ENCODE measurements at regions not wholly inside any gene's neighbourhood (a gene's known extent, or its start where the extent isn't known, plus 50 kb on each side); places are given as distances from the start of the nearest gene placed in this dataset.

DNA sequence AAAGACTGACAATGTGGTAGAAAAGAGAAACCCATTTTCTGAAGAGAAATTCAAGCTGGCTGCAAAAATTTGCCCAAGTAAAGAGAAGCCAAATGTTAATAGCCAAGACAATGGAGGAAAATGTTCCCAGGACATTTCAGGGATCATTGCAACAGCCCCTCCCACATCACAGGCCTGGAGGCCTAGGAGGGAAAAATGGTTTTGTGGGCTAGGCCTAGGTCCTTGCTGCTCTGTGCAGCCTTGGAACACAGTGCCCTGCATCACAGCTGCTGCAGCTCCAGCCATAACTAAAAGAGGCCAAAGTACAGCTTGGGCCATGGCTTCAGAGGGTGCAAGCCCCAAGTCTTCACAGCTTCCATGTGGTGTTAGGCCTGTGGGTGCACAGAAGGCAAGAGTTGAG is 332.4 kb upstream of the LRIG3 start:
- H3K9me3 ChIP-seq (replicated peaks; ENCODE audit: control insufficient read depth, insufficient read depth, low read length) = no peaks in the 10 kb centered on the region; the same call in 2 of the 3 replicates
- H4K20me1 ChIP-seq (ENCODE audit: control insufficient read depth, insufficient read depth) = no peaks in the 10 kb centered on the region
- ATAC-seq (no peak), FAIRE-seq (no peak), DNase-seq (ENCODE audit: low read depth, low spot score) (no peak)
- no peak overlapping the region for H2AFZ ChIP-seq (ENCODE audit: control insufficient read depth, low read depth, low read length)
- SMC1A ChIA-PET (ENCODE audit: uncharacterized antibody, unreplicated experiment) = no interaction called here
- no peaks in the 10 kb centered on the region for H3K27me3 ChIP-seq (replicated peaks in 1 of 2; ENCODE audit: control insufficient read depth in 2 of 2, insufficient read depth in 2 of 2, low read length in 1 of 2)
- BruUV-seq (replicated peaks) = no TSS peak
- no peak overlapping the region for H3K9ac ChIP-seq (ENCODE audit: control insufficient read depth, insufficient read depth, low read length)
- no peaks in the 10 kb centered on the region for H3K36me3 ChIP-seq (ENCODE audit: control insufficient read depth in 2 of 2, insufficient read depth in 2 of 2, low read length in 1 of 2)
- CTCF ChIA-PET = no interaction called here
- RAD21 ChIA-PET (ENCODE audit: unreplicated experiment) = no interaction called here
- no peaks in the 10 kb centered on the region for H3K79me2 ChIP-seq (ENCODE audit: control insufficient read depth, insufficient read depth, low read length)
- POLR2A ChIA-PET = no interaction called here
- H3K4me3 ChIP-seq = no peak overlapping the region
- no peak overlapping the region for H3K4me2 ChIP-seq (ENCODE audit: control insufficient read depth, insufficient read depth)
- H3K4me1 ChIP-seq (ENCODE audit: control insufficient read depth, insufficient read depth, low read length) = no peaks in the 10 kb centered on the region
- intact Hi-C loops (cut with micrococcal nuclease; ENCODE audit: unreplicated experiment) = no loop called here
- in situ Hi-C loops (cut with MboI) = no loop called here
- H3K27ac ChIP-seq (ENCODE audit: control insufficient read depth, insufficient read depth) = no peak overlapping the region
- TF ChIP-seq SMAD1 (IDR thresholded peaks at IDR 0.05; ENCODE audit: low read depth, partially characterized antibody) (no peak), TAF1 (IDR thresholded peaks at IDR 0.05; ENCODE audit: borderline replicate concordance, low read depth, low read length) (no peak), CBFB (IDR thresholded peaks at IDR 0.05; ENCODE audit: low read depth) (no peak), NFYA (IDR thresholded peaks at IDR 0.05; ENCODE audit: borderline replicate concordance, low read depth, low read length) (no peak), DPF2 (IDR thresholded peaks at IDR 0.05) (no peak), ETV6 (conservative IDR thresholded peaks at IDR 0.05 in 1 of 2, IDR thresholded peaks at IDR 0.05 in 1 of 2; ENCODE audit: borderline replicate concordance in 1 of 2, low read depth in 1 of 2) (no peak), HDAC6 (IDR thresholded peaks at IDR 0.05; ENCODE audit: unreplicated experiment) (no peak), POLR2AphosphoS5 (IDR thresholded peaks at IDR 0.05; ENCODE audit: low read length) (no peak)
- TF ChIP-seq, protein P1, sequence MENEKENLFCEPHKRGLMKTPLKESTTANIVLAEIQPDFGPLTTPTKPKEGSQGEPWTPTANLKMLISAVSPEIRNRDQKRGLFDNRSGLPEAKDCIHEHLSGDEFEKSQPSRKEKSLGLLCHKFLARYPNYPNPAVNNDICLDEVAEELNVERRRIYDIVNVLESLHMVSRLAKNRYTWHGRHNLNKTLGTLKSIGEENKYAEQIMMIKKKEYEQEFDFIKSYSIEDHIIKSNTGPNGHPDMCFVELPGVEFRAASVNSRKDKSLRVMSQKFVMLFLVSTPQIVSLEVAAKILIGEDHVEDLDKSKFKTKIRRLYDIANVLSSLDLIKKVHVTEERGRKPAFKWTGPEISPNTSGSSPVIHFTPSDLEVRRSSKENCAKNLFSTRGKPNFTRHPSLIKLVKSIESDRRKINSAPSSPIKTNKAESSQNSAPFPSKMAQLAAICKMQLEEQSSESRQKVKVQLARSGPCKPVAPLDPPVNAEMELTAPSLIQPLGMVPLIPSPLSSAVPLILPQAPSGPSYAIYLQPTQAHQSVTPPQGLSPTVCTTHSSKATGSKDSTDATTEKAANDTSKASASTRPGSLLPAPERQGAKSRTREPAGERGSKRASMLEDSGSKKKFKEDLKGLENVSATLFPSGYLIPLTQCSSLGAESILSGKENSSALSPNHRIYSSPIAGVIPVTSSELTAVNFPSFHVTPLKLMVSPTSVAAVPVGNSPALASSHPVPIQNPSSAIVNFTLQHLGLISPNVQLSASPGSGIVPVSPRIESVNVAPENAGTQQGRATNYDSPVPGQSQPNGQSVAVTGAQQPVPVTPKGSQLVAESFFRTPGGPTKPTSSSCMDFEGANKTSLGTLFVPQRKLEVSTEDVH (IDR thresholded peaks at IDR 0.05; ENCODE audit: low read depth, partially characterized antibody) = no peak
- TF ChIP-seq, protein P2, sequence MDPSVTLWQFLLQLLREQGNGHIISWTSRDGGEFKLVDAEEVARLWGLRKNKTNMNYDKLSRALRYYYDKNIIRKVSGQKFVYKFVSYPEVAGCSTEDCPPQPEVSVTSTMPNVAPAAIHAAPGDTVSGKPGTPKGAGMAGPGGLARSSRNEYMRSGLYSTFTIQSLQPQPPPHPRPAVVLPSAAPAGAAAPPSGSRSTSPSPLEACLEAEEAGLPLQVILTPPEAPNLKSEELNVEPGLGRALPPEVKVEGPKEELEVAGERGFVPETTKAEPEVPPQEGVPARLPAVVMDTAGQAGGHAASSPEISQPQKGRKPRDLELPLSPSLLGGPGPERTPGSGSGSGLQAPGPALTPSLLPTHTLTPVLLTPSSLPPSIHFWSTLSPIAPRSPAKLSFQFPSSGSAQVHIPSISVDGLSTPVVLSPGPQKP (IDR thresholded peaks at IDR 0.05; ENCODE audit: low read depth, low read length) = no peak
- TF ChIP-seq, protein P3, sequence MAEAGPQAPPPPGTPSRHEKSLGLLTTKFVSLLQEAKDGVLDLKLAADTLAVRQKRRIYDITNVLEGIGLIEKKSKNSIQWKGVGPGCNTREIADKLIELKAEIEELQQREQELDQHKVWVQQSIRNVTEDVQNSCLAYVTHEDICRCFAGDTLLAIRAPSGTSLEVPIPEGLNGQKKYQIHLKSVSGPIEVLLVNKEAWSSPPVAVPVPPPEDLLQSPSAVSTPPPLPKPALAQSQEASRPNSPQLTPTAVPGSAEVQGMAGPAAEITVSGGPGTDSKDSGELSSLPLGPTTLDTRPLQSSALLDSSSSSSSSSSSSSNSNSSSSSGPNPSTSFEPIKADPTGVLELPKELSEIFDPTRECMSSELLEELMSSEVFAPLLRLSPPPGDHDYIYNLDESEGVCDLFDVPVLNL (IDR thresholded peaks at IDR 0.05; ENCODE audit: low read depth, low read length) = no peak
- TF ChIP-seq, protein P4, sequence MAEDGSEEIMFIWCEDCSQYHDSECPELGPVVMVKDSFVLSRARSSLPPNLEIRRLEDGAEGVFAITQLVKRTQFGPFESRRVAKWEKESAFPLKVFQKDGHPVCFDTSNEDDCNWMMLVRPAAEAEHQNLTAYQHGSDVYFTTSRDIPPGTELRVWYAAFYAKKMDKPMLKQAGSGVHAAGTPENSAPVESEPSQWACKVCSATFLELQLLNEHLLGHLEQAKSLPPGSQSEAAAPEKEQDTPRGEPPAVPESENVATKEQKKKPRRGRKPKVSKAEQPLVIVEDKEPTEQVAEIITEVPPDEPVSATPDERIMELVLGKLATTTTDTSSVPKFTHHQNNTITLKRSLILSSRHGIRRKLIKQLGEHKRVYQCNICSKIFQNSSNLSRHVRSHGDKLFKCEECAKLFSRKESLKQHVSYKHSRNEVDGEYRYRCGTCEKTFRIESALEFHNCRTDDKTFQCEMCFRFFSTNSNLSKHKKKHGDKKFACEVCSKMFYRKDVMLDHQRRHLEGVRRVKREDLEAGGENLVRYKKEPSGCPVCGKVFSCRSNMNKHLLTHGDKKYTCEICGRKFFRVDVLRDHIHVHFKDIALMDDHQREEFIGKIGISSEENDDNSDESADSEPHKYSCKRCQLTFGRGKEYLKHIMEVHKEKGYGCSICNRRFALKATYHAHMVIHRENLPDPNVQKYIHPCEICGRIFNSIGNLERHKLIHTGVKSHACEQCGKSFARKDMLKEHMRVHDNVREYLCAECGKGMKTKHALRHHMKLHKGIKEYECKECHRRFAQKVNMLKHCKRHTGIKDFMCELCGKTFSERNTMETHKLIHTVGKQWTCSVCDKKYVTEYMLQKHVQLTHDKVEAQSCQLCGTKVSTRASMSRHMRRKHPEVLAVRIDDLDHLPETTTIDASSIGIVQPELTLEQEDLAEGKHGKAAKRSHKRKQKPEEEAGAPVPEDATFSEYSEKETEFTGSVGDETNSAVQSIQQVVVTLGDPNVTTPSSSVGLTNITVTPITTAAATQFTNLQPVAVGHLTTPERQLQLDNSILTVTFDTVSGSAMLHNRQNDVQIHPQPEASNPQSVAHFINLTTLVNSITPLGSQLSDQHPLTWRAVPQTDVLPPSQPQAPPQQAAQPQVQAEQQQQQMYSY (CRISPR knock-in tag; IDR thresholded peaks at IDR 0.05) = no peak
- TF ChIP-seq, protein P5, sequence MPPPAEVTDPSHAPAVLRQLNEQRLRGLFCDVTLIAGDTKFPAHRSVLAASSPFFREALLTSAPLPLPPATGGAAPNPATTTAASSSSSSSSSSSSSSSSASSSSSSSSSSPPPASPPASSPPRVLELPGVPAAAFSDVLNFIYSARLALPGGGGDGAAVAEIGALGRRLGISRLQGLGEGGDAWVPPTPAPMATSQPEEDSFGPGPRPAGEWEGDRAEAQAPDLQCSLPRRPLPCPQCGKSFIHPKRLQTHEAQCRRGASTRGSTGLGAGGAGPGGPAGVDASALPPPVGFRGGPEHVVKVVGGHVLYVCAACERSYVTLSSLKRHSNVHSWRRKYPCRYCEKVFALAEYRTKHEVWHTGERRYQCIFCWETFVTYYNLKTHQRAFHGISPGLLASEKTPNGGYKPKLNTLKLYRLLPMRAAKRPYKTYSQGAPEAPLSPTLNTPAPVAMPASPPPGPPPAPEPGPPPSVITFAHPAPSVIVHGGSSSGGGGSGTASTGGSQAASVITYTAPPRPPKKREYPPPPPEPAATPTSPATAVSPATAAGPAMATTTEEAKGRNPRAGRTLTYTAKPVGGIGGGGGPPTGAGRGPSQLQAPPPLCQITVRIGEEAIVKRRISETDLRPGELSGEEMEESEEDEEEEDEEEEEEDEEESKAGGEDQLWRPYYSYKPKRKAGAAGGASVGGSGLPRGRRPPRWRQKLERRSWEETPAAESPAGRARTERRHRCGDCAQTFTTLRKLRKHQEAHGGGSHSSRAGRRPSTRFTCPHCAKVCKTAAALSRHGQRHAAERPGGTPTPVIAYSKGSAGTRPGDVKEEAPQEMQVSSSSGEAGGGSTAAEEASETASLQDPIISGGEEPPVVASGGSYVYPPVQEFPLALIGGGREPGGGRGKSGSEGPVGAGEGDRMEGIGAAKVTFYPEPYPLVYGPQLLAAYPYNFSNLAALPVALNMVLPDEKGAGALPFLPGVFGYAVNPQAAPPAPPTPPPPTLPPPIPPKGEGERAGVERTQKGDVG (CRISPR knock-in tag; IDR thresholded peaks at IDR 0.05) = no peak

Data from GM12878 (cell line).